Activated CD8-positive, alpha-beta T cell treated with anti-CD3 and anti-CD28 coated beads for 36 hours (primary cell): ENCODE measurements at regions not wholly inside any gene's neighbourhood (a gene's known extent, or its start where the extent isn't known, plus 50 kb on each side); places are given as distances from the start of the nearest gene placed in this dataset.

ENCODE experiments used
- ATAC-seq: fragments of 200-7000 bp; cut with Tn5 transposase; one replicate; pipeline ENCODE4 v1.10.0; 2021; ENCODE audit warnings: mild to moderate bottlenecking, moderate library complexity
- CTCF ChIA-PET: fragments of 350-600 bp; sonication (Branson Sonifier 250); formaldehyde crosslinking; loops from one replicate; lab custom pipeline; 2021; ENCODE audit warnings: antibody characterized with exemption; lab: Charles Lee
- POLR2A ChIA-PET: fragments of 350-600 bp; sonication (Branson Sonifier 250); formaldehyde crosslinking; loops from one replicate; lab custom pipeline; 2021; ENCODE audit warnings: antibody characterized with exemption; lab: Charles Lee
- DNase-seq: peaks from one replicate; pipeline ENCODE4 v3.0.0-alpha.2; 2020
- H3K27ac Mint-ChIP-seq: one replicate; pipeline ENCODE4 v1.8.0; 2021; ENCODE audit warnings: mild to moderate bottlenecking, mixed read lengths
- H3K27me3 Mint-ChIP-seq: one replicate; pipeline ENCODE4 v1.8.0; 2021; ENCODE audit warnings: mixed read lengths
- H3K36me3 Mint-ChIP-seq: one replicate; pipeline ENCODE4 v1.8.0; 2021; ENCODE audit warnings: low read depth, mixed read lengths
- H3K4me1 Mint-ChIP-seq: one replicate; pipeline ENCODE4 v1.8.0; 2021; ENCODE audit warnings: low read depth, mixed read lengths
- H3K4me3 Mint-ChIP-seq: one replicate; pipeline ENCODE4 v1.8.0; 2021; ENCODE audit warnings: mild to moderate bottlenecking, moderate library complexity, mixed read lengths
- H3K9me3 Mint-ChIP-seq: one replicate; pipeline ENCODE4 v1.8.0; 2021; ENCODE audit warnings: mixed read lengths
- intact Hi-C: fragments of 100-400 bp; cut with micrococcal nuclease; formaldehyde crosslinking; loops from one replicate; pipeline ENCODE4 v1.10.0; 2022
- TF ChIP-seq, protein P1 (sequence below): fragments of 200-600 bp; IDR thresholded peaks from one replicate; pipeline ENCODE4 v1.8.0; 2022; ENCODE audit warnings: antibody characterized with exemption, mild to moderate bottlenecking

DNA sequence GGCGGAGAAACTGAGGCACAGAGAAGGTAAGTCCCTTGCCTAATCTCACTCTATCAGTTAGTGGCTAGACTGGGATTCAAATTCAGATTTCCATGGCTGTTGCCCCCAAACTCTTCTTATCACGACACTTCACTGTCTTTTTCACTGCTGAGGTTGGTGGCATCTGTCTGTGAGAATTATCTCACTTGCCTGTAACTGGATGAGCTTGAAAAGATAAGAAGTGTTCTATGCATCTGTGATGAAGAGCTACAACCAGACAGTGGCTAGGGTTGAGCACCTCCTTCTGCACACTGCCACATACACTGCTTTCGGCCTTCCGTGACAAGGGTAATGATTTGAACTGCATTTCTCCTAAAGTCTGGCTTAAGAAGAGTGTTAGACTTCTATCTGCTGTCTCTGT lies 107.9 kb upstream of the TEX13D start:
- H3K27me3 Mint-ChIP-seq: no peaks in the 10 kb centered on the region
- intact Hi-C loops: no loop called here
- TF ChIP-seq, protein P1, sequence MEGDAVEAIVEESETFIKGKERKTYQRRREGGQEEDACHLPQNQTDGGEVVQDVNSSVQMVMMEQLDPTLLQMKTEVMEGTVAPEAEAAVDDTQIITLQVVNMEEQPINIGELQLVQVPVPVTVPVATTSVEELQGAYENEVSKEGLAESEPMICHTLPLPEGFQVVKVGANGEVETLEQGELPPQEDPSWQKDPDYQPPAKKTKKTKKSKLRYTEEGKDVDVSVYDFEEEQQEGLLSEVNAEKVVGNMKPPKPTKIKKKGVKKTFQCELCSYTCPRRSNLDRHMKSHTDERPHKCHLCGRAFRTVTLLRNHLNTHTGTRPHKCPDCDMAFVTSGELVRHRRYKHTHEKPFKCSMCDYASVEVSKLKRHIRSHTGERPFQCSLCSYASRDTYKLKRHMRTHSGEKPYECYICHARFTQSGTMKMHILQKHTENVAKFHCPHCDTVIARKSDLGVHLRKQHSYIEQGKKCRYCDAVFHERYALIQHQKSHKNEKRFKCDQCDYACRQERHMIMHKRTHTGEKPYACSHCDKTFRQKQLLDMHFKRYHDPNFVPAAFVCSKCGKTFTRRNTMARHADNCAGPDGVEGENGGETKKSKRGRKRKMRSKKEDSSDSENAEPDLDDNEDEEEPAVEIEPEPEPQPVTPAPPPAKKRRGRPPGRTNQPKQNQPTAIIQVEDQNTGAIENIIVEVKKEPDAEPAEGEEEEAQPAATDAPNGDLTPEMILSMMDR: no peak
- no peak for DNase-seq
- ChIA-PET CTCF (interaction anchor here (1.0 to 1.3 kb wide), 3 partner anchors 8 to 122 kb away, joined by 3 to 7 read pairs (median 5); partner anchors contain the start of gene SH2D1A), POLR2A (interaction anchor here (1.5 kb wide), 1 partner anchor 157 kb away, joined by 5 read pairs; no protein-coding TSS in a partner anchor)
- H3K4me3 Mint-ChIP-seq: peak overlapping the region; percentile 37
- peak overlapping the region; percentile 73 for H3K27ac Mint-ChIP-seq
- H3K36me3 Mint-ChIP-seq: no peaks in the 10 kb centered on the region
- H3K9me3 Mint-ChIP-seq: no peaks in the 10 kb centered on the region
- ATAC-seq: no peak
- H3K4me1 Mint-ChIP-seq: peaks cover 60% of the 10 kb centered on the region

DNA sequence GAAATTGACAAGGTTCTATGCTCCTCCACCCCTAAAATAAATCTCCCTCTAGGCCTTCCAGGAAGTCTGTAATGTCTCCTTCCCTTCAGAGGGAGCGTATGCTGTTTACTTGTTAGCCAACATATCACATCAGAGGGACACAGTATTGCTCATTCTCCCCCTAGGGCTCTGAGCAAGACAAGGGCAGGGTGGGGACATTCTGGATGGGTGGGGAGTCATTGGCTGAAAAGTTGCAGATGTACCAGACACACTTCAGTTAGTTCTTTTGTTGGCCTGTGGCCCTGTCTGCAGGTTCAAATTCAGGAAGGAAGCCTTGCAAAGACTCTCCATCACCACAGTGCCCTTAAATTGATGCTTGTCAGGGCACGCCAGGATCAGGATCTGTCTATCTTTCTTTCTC lies 106.3 kb upstream of the TEX13D start:
- ChIA-PET CTCF (no interaction called here), POLR2A (interaction anchor here (0.6 to 1.8 kb wide), 2 partner anchors 13 to 116 kb away, joined by 3 to 4 read pairs; no protein-coding TSS in a partner anchor)
- no peaks in the 10 kb centered on the region for H3K9me3 Mint-ChIP-seq
- H3K36me3 Mint-ChIP-seq: no peaks in the 10 kb centered on the region
- intact Hi-C loops: no loop called here
- ATAC-seq (peak; percentile 60), DNase-seq (peak; percentile 27)
- peak overlapping the region; percentile 66 for H3K27ac Mint-ChIP-seq
- peaks cover 50% of the 10 kb centered on the region for H3K4me1 Mint-ChIP-seq
- H3K27me3 Mint-ChIP-seq: no peaks in the 10 kb centered on the region
- H3K4me3 Mint-ChIP-seq: no peak overlapping the region
- TF ChIP-seq, protein P1: no peak

DNA sequence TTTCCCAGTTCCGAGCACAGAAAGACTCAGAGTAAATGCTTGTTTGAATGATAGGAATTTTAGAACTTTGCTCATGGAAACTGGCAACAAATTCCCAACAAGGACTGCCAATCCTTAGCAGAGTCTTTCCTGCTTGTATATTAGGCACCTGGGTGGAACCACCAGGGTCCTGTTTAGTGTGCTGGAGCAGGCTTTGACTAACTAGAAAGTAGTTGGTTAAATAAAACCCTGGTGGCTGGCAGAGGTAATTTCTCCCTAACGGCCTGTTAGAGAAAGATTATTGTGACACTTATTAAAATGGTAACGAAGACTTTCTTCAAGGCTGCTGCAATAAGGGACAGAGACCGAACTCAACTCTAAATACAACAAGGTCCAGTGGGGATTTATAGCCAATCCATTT lies 103.6 kb upstream of the TEX13D start:
- no peak for DNase-seq
- POLR2A ChIA-PET: no interaction called here
- no peak for ATAC-seq
- TF ChIP-seq, protein P1: no peak
- H3K36me3 Mint-ChIP-seq: no peaks in the 10 kb centered on the region
- H3K4me3 Mint-ChIP-seq: no peak overlapping the region
- H3K27me3 Mint-ChIP-seq: no peaks in the 10 kb centered on the region
- CTCF ChIA-PET: interaction anchor here (0.8 to 1.7 kb wide), 2 partner anchors 18 to 28 kb away, joined by 4 read pairs; no protein-coding TSS in a partner anchor
- H3K4me1 Mint-ChIP-seq: peaks cover 37% of the 10 kb centered on the region
- H3K9me3 Mint-ChIP-seq: no peaks in the 10 kb centered on the region
- intact Hi-C loops: no loop called here
- H3K27ac Mint-ChIP-seq: no peak overlapping the region

DNA sequence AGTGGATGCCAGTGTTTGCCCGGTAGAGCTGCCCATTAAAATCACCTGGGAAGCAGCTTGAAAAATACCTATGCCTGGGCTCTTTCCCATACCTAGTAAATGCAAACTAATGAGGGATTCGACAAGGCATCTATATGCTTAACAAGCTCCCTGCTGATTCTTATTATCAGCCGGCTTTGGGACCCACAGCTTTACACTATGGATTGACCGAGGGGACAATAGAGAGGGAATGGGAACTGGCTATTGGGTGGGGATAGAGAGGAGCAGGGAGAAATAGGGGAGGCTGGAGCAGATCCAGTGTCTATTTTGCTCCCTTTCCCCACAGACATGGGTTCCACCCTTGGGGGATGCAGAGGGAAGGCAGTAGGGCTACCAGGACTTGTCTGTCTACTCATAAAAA lies 103.1 kb upstream of the TEX13D start:
- H3K4me1 Mint-ChIP-seq: peaks cover 33% of the 10 kb centered on the region
- H3K27me3 Mint-ChIP-seq: no peaks in the 10 kb centered on the region
- H3K27ac Mint-ChIP-seq: no peak overlapping the region
- POLR2A ChIA-PET: no interaction called here
- H3K4me3 Mint-ChIP-seq: no peak overlapping the region
- intact Hi-C loops: no loop called here
- no peaks in the 10 kb centered on the region for H3K36me3 Mint-ChIP-seq
- no peak for ATAC-seq
- TF ChIP-seq, protein P1: no peak
- CTCF ChIA-PET: interaction anchor here (0.8 kb wide), 1 partner anchor 27 kb away, joined by 4 read pairs; no protein-coding TSS in a partner anchor
- no peak for DNase-seq
- no peaks in the 10 kb centered on the region for H3K9me3 Mint-ChIP-seq

DNA sequence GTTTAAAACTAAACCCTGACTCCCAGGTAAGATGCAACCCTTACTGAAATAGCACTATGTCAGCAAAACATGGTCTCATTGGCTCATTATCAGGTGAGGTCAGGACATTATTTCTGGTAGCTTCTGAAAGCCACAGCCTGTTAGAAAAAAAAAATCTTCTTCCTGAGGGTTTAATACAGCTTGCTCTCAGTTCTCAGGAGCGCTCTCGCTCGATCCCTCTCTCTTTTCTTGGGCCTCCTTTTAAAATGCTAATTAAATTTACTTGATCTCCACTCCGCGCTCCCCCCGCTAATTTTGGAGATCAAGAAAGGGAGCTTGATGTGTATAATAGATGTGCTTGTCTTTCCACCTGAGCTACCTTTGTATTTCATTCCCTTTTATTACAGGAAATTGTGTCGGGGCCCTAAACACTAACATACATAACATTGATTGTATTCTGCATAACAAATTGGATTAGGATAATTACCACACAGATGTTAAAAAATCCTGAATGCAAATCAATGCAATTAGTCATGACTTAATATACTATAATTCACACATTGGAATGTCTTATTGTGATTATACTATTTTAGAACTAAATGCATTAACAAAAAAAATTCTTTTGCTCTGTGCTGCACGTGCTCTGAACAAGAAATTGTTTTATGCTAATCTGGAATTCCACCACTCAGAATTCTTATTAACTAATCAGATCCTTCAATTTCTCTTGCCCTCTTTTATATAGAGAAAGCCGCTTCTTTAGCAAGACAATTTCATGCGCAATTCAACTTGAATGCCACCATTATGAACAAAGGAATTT lies 101.6 kb upstream of the TEX13D start:
- H3K9me3 Mint-ChIP-seq: no peaks in the 10 kb centered on the region
- intact Hi-C loops: no loop called here
- CTCF ChIA-PET: interaction anchor here (1.4 to 1.7 kb wide), 2 partner anchors 13 to 115 kb away, joined by 3 to 5 read pairs; partner anchors contain the start of gene SH2D1A

More for the DNA sequence above, 101.6 kb upstream of the TEX13D start:
- no peak overlapping the region for H3K27ac Mint-ChIP-seq
- POLR2A ChIA-PET: interaction anchor here (0.9 kb wide), 1 partner anchor 148 kb away, joined by 3 read pairs; no protein-coding TSS in a partner anchor
- TF ChIP-seq, protein P1: no peak
- no peak for ATAC-seq
- H3K4me3 Mint-ChIP-seq: no peak overlapping the region
- H3K4me1 Mint-ChIP-seq: peaks cover 23% of the 10 kb centered on the region
- no peaks in the 10 kb centered on the region for H3K27me3 Mint-ChIP-seq
- DNase-seq: no peak
- H3K36me3 Mint-ChIP-seq: no peaks in the 10 kb centered on the region
